WTC11 (cell line): ENCODE measurements at regions not wholly inside any gene's neighbourhood (a gene's known extent, or its start where the extent isn't known, plus 50 kb on each side); places are given as distances from the start of the nearest gene placed in this dataset.

Experiments
- ATAC-seq: fragments of 200-7000 bp; cut with Tn5 transposase; 2 replicates; pipeline ENCODE4 v1.10.0; 2021; ENCODE audit warnings: mild to moderate bottlenecking, moderate library complexity
- CTCF ChIA-PET: fragments of 300-600 bp; sonication (Branson Sonifier 250); formaldehyde crosslinking; loops from one replicate; lab custom pipeline; 2021; ENCODE audit warnings: antibody characterized with exemption; lab: Charles Lee
- POLR2A ChIA-PET: fragments of 350-600 bp; sonication (Branson Sonifier 250); formaldehyde crosslinking; loops from one replicate; lab custom pipeline; 2021; ENCODE audit warnings: antibody characterized with exemption; lab: Charles Lee
- DNase-seq: peaks from one replicate; pipeline ENCODE4 v3.0.0; 2021; ENCODE audit warnings: low spot score
- H3K27ac Mint-ChIP-seq: 2 replicates; pipeline ENCODE4 v1.8.0; 2021; ENCODE audit warnings: mixed read lengths
- H3K27me3 Mint-ChIP-seq: 2 replicates; pipeline ENCODE4 v1.8.0; 2021; ENCODE audit warnings: low read depth, mild to moderate bottlenecking, moderate library complexity, mixed read lengths
- H3K36me3 Mint-ChIP-seq: 2 replicates; pipeline ENCODE4 v1.8.0; 2021; ENCODE audit warnings: mixed read lengths
- H3K4me1 Mint-ChIP-seq: 2 replicates; pipeline ENCODE4 v1.8.0; 2022; ENCODE audit warnings: mixed read lengths
- H3K4me3 Mint-ChIP-seq: 2 replicates; pipeline ENCODE4 v1.8.0; 2021; ENCODE audit warnings: mild to moderate bottlenecking, moderate library complexity, mixed read lengths
- H3K9me3 Mint-ChIP-seq: 2 replicates; pipeline ENCODE4 v1.8.0; 2021; ENCODE audit warnings: mixed read lengths
- ATF1 ChIP-seq: sonication (generic); formaldehyde crosslinking; IDR thresholded peaks from 2 replicates; pipeline ENCODE4 v1.8.1; 2023; ENCODE audit warnings: mild to moderate bottlenecking, moderate library complexity, missing genetic modification reagents
- CDX4 ChIP-seq: fragments of 250-450 bp; sonication (Bioruptor Pico); IDR thresholded peaks from 2 replicates; pipeline ENCODE4 v1.9.0; 2021; ENCODE audit warnings: moderate library complexity, mild to moderate bottlenecking, inconsistent platforms, borderline replicate concordance
- E2F4 ChIP-seq: sonication (generic); formaldehyde crosslinking; IDR thresholded peaks from 2 replicates; pipeline ENCODE4 v1.8.1; 2022; ENCODE audit warnings: low read depth, mild to moderate bottlenecking, moderate library complexity, missing genetic modification reagents, borderline replicate concordance
- GRHL2 ChIP-seq: fragments of 250-450 bp; sonication (Bioruptor Pico); IDR thresholded peaks from 2 replicates; pipeline ENCODE4 v1.8.0; 2022; ENCODE audit warnings: mild to moderate bottlenecking, moderate library complexity; ENCODE audit not compliant: insufficient replicate concordance, severe bottlenecking
- IRF1 ChIP-seq: sonication (generic); formaldehyde crosslinking; IDR thresholded peaks from 2 replicates; pipeline ENCODE4 v1.8.0; 2023; ENCODE audit warnings: missing genetic modification reagents
- JUN ChIP-seq: sonication (generic); formaldehyde crosslinking; IDR thresholded peaks from 2 replicates; pipeline ENCODE4 v1.8.0; 2023; ENCODE audit warnings: mild to moderate bottlenecking, missing genetic modification reagents
- MYBL2 ChIP-seq: sonication (generic); formaldehyde crosslinking; IDR thresholded peaks from 2 replicates; pipeline ENCODE4 v1.8.1; 2023; ENCODE audit warnings: mild to moderate bottlenecking, moderate library complexity, missing genetic modification reagents
- NFE2L1 ChIP-seq: sonication (generic); formaldehyde crosslinking; IDR thresholded peaks from 2 replicates; pipeline ENCODE4 v1.8.1; 2023; ENCODE audit warnings: missing genetic modification reagents
- NR3C1 ChIP-seq: sonication (generic); formaldehyde crosslinking; conservative IDR thresholded peaks from 2 replicates; pipeline ENCODE4 v1.8.1; 2023; ENCODE audit warnings: low read depth, mild to moderate bottlenecking, missing genetic modification reagents
- OVOL2 ChIP-seq: fragments of 250-450 bp; sonication (Bioruptor Pico); IDR thresholded peaks from 2 replicates; pipeline ENCODE4 v1.9.0; 2021; ENCODE audit warnings: mild to moderate bottlenecking, borderline replicate concordance
- PRDM15 ChIP-seq: sonication (generic); formaldehyde crosslinking; IDR thresholded peaks from 2 replicates; pipeline ENCODE4 v1.8.0; 2022; ENCODE audit warnings: missing genetic modification reagents
- PREB ChIP-seq: sonication (generic); formaldehyde crosslinking; IDR thresholded peaks from 2 replicates; pipeline ENCODE4 v1.8.1; 2022; ENCODE audit warnings: mild to moderate bottlenecking, missing genetic modification reagents, moderate library complexity, borderline replicate concordance
- SP1 ChIP-seq: sonication (generic); formaldehyde crosslinking; conservative IDR thresholded peaks from 2 replicates; pipeline ENCODE4 v1.8.1; 2022; ENCODE audit warnings: missing genetic modification reagents
- TEAD4 ChIP-seq: sonication (generic); formaldehyde crosslinking; IDR thresholded peaks from 2 replicates; pipeline ENCODE4 v1.8.0; 2022; ENCODE audit warnings: mild to moderate bottlenecking, missing genetic modification reagents
- ZBTB43 ChIP-seq: sonication (generic); formaldehyde crosslinking; IDR thresholded peaks from 2 replicates; pipeline ENCODE4 v1.8.1; 2023; ENCODE audit warnings: mild to moderate bottlenecking, missing genetic modification reagents
- ZMAT4 ChIP-seq: fragments of 250-450 bp; sonication (Bioruptor Pico); IDR thresholded peaks from 2 replicates; pipeline ENCODE4 v1.9.0; 2021; ENCODE audit warnings: mild to moderate bottlenecking
- ZNF219 ChIP-seq: sonication (generic); formaldehyde crosslinking; IDR thresholded peaks from 2 replicates; pipeline ENCODE4 v1.8.0; 2023; ENCODE audit warnings: missing genetic modification reagents, mild to moderate bottlenecking, borderline replicate concordance
- ZNF232 ChIP-seq: sonication (generic); formaldehyde crosslinking; IDR thresholded peaks from 2 replicates; pipeline ENCODE4 v1.8.0; 2022; ENCODE audit warnings: mild to moderate bottlenecking, missing genetic modification reagents
- ZSCAN18 ChIP-seq: fragments of 250-450 bp; sonication (Bioruptor Pico); IDR thresholded peaks from 2 replicates; pipeline ENCODE4 v2.1.2; 2022; ENCODE audit warnings: mild to moderate bottlenecking, moderate library complexity

GRCh38 chr2:164221473-164221872 lies 399.8 kb downstream of the GRB14 start (continued):
- TF ChIP-seq PRDM15 (CRISPR knock-in tag) (no peak), GRHL2 (CRISPR knock-in tag) (no peak), ZSCAN18 (no peak), TEAD4 (no peak), SP1 (CRISPR knock-in tag) (no peak)

- TF ChIP-seq NFE2L1 (CRISPR knock-in tag) = no peak
- TF ChIP-seq ZSCAN18 = no peak
- TF ChIP-seq OVOL2 (CRISPR knock-in tag) = no peak
- no peak for TF ChIP-seq IRF1 (CRISPR knock-in tag)
- TF ChIP-seq JUN (CRISPR knock-in tag) = no peak
- TF ChIP-seq ZNF219 (CRISPR knock-in tag) = no peak
- TF ChIP-seq TEAD4 = no peak
- no peak for TF ChIP-seq NR3C1 (CRISPR knock-in tag)
- no peak for TF ChIP-seq PREB
- no peak for TF ChIP-seq ATF1 (CRISPR knock-in tag)
- no peak for TF ChIP-seq ZBTB43 (CRISPR knock-in tag)
- TF ChIP-seq ZNF232 (CRISPR knock-in tag) = no peak
- TF ChIP-seq CDX4 (CRISPR knock-in tag) = no peak
- no peak for TF ChIP-seq E2F4 (CRISPR knock-in tag)
- TF ChIP-seq MYBL2 = no peak
- TF ChIP-seq ZMAT4 (CRISPR knock-in tag) = no peak
- H3K36me3 Mint-ChIP-seq = no peaks in the 10 kb centered on the region
- ChIA-PET POLR2A (no interaction called here), CTCF (no interaction called here)
- peaks cover 16% of the 10 kb centered on the region for H3K4me1 Mint-ChIP-seq
- H3K27me3 Mint-ChIP-seq = no peaks in the 10 kb centered on the region
- H3K27ac Mint-ChIP-seq = no peak overlapping the region
- ATAC-seq = no peak
- no peaks in the 10 kb centered on the region for H3K9me3 Mint-ChIP-seq
- DNase-seq = no peak
- no peak overlapping the region for H3K4me3 Mint-ChIP-seq
These were observed 401.0 kb downstream of the GRB14 start for GRCh38 chr2:164220265-164220664.
